Activated CD8-positive, alpha-beta T cell treated with anti-CD3 and anti-CD28 coated beads, Interleukin-2, amount 10 ng/mL, durations not matched to agents 7 days and 5 days (primary cell): ENCODE measurements at regions not wholly inside any gene's neighbourhood (a gene's known extent, or its start where the extent isn't known, plus 50 kb on each side); places are given as distances from the start of the nearest gene placed in this dataset.

Experiments used
- ATAC-seq: fragments of 150-1000 bp; cut with Tn5 transposase; one replicate; pipeline ENCODE4 v1.10.0; 2021; ENCODE audit warnings: moderate library complexity
- CTCF ChIA-PET: fragments of 350-600 bp; sonication (Branson Sonifier 250); formaldehyde crosslinking; loops from one replicate; lab custom pipeline; 2021; ENCODE audit warnings: antibody characterized with exemption; lab: Charles Lee
- POLR2A ChIA-PET: fragments of 350-600 bp; sonication (Branson Sonifier 250); formaldehyde crosslinking; loops from one replicate; lab custom pipeline; 2021; ENCODE audit warnings: antibody characterized with exemption; lab: Charles Lee
- DNase-seq: peaks from one replicate; pipeline ENCODE4 v3.0.0-alpha.2; 2020
- H3K27ac Mint-ChIP-seq: one replicate; pipeline ENCODE4 v1.8.0; 2021; ENCODE audit warnings: mild to moderate bottlenecking, mixed read lengths
- H3K27me3 Mint-ChIP-seq: one replicate; pipeline ENCODE4 v1.8.0; 2021; ENCODE audit warnings: low read depth, mixed read lengths
- H3K36me3 Mint-ChIP-seq: one replicate; pipeline ENCODE4 v1.8.0; 2021; ENCODE audit warnings: low read depth, mixed read lengths
- H3K4me1 Mint-ChIP-seq: one replicate; pipeline ENCODE4 v1.8.0; 2021; ENCODE audit warnings: low read depth, mixed read lengths
- H3K4me3 Mint-ChIP-seq: one replicate; pipeline ENCODE4 v1.8.0; 2021; ENCODE audit warnings: mild to moderate bottlenecking, mixed read lengths
- H3K9me3 Mint-ChIP-seq: one replicate; pipeline ENCODE4 v1.8.0; 2022; ENCODE audit warnings: mixed read lengths; ENCODE audit not compliant: insufficient read depth

DNA sequence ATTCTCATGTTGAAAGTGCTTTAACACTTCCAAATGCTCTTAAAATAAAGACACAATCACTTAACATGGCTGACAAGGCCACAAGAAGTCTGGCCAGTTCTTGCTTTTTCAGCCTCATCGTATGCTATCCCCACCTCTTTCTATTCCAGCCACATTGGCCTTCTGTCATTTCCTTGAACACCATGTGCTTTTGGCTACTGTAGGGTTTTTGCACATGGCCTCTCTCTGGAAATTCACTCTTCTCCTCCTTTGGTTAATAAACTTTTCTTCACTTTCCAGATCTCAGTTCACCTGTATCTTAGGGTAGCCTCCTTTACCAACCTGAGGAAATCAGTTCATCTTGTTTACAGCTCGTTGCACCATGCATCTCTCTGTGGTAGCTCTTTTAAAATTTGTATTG lies 450.5 kb upstream of the MEX3C start:
- Mint-ChIP-seq H3K4me3 (no peak overlapping the region), H3K9me3 (no peaks in the 10 kb centered on the region), H3K27ac (no peak overlapping the region), H3K36me3 (no peaks in the 10 kb centered on the region), H3K4me1 (no peaks in the 10 kb centered on the region), H3K27me3 (no peaks in the 10 kb centered on the region)
- DNase-seq (no peak), ATAC-seq (no peak)
- POLR2A ChIA-PET = no interaction called here
- CTCF ChIA-PET = no interaction called here

DNA sequence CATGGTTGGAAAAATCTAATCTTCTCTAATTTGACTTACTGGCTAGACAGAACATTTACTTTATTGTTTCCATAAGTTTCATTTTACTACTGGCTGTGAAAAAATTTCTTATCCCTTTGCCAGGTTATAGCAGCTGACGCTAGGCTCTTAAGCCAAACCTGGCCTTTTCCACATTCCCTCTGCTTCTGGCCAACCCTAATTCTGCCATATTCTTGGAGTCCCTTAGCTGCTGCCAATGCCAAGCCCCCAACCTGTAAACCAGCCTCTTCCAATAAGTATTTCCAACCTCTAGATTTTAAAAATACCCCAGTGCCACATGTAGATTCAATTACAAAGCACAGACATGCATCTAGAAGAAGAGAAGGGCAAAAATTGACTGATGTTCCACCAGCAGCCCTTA lies 452.3 kb upstream of the MEX3C start:
- CTCF ChIA-PET = interaction anchor here (1.6 kb wide), 1 partner anchor 19 kb away, joined by 3 read pairs; no protein-coding TSS in a partner anchor
- H3K4me3 Mint-ChIP-seq = no peak overlapping the region
- POLR2A ChIA-PET = no interaction called here
- DNase-seq (no peak), ATAC-seq (no peak)
- no peak overlapping the region for H3K27ac Mint-ChIP-seq
- no peaks in the 10 kb centered on the region for H3K36me3 Mint-ChIP-seq
- no peaks in the 10 kb centered on the region for H3K4me1 Mint-ChIP-seq
- no peaks in the 10 kb centered on the region for H3K27me3 Mint-ChIP-seq
- no peaks in the 10 kb centered on the region for H3K9me3 Mint-ChIP-seq

DNA sequence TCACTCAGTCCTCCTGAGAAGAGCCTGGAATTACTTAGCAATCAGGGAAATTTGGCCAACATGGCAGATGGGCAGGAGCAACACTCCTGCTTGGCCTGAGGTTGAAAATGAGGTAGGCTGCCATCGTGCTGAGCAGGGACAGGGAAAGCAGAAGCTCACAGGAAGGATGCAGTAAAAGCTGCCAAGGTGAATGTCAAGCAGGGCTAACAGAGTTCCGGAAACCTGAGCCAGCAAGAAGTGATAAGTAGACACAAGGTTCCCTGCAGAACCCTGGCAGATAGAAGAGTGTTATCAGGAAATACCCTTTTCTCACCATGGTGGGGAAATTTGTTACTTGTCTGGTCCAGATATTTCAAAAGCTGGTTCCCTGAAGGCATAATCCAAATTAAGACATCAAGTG lies 454.3 kb upstream of the MEX3C start:
- DNase-seq (no peak), ATAC-seq (no peak)
- POLR2A ChIA-PET = no interaction called here
- Mint-ChIP-seq H3K27me3 (peaks cover 3% of the 10 kb centered on the region), H3K4me3 (no peak overlapping the region), H3K4me1 (no peaks in the 10 kb centered on the region), H3K36me3 (no peaks in the 10 kb centered on the region), H3K27ac (no peak overlapping the region), H3K9me3 (no peaks in the 10 kb centered on the region)
- CTCF ChIA-PET = no interaction called here

DNA sequence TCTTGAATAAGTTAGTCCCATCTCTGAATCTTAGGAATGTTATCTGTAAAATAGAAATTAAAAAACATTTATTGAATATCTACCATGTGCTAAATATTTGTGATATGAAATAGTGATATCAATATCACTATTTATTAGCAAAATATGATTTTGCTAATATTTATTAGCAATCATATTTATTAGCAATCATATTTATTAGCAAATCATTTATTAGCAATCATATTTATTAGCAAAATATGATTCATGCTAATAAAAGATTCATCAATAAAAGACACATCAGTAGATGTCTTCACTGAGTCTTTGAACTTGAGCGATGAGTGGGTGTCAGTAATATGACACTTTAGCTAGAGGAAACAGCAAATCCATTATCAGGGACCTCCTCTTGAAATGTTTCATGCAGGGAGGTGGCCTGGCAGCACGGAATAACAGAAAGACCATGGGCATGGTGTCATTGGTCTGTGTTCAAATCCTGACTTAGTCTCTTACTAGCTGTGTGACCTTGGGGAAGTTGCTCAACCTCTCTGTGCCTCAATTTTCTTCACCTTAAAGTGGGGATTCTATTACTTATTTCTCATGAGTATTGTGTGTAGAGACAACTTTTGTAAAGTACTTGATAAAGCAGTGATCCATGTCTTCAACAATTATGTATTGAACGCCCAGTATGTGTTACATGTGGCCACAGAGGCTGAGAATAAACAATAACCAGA lies 456.2 kb upstream of the MEX3C start:
- ATAC-seq (no peak), DNase-seq (no peak)
- H3K4me3 Mint-ChIP-seq = no peak overlapping the region
- H3K27me3 Mint-ChIP-seq = peaks cover 3% of the 10 kb centered on the region
- H3K4me1 Mint-ChIP-seq = no peaks in the 10 kb centered on the region
- H3K36me3 Mint-ChIP-seq = no peaks in the 10 kb centered on the region
- no peak overlapping the region for H3K27ac Mint-ChIP-seq
- CTCF ChIA-PET = no interaction called here
- no peaks in the 10 kb centered on the region for H3K9me3 Mint-ChIP-seq
- POLR2A ChIA-PET = no interaction called here

DNA sequence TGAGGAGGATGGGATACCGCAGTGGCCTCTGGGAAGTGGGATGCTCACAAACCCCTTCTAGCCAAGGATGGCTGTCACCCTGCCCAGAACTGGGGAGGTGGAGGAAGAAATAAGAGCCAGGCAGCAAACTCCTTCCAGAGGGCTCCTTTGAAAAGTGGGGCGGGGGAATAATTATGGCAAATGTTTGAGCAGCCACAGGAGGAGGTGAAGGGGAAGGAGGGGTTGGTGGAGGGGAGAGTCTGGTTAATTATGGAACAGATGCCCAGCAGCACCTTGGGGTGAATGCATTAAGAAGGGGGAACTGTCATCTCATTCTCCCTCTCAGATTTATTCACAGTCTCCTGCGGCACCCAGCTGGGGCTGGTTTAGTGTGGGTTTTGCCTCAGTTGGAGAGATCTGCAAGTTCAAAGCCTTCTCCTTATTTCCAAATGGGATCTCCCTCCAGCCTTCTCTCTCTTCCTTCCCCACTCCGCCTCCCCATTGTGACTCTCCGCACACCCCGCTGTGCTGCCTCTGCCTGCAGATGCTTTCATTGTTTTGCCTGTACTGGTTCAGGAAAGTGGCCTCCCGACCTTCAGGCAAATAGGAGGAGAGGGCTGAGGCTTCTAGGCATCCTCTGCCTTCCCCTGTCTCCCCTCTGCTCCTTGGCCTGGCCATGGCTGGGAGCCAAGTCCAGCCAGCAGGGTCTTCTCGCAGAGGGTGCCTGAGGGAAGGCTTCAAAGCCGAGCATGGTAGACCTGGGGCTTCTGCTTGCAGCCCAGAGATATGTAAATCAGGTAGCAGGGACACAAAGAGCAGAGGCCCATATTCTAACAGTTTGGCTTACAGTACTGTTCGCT lies 457.2 kb upstream of the MEX3C start:
- POLR2A ChIA-PET = no interaction called here
- DNase-seq (no peak), ATAC-seq (no peak)
- Mint-ChIP-seq H3K4me1 (no peaks in the 10 kb centered on the region), H3K9me3 (no peaks in the 10 kb centered on the region), H3K36me3 (no peaks in the 10 kb centered on the region), H3K4me3 (no peak overlapping the region), H3K27me3 (peaks cover 3% of the 10 kb centered on the region), H3K27ac (no peak overlapping the region)
- CTCF ChIA-PET = no interaction called here

DNA sequence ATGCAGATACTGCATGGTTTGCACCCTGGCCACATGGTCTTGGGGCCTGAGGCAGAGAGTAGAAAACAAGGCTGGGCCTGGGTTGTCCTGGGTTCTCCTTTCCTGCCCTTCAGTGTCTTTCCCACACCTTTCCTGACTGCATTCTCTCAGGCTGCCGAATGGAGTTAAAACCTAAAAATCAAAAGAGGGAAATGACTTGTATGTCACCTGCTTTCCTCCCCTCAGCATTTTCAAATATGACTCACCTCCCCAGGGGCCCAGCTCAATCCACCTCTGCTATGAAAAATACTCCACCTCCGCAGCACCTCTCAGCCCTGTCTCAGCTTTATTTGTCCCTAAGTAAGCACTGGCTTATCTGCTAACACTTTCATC lies 457.8 kb upstream of the MEX3C start:
- ChIA-PET POLR2A (no interaction called here), CTCF (no interaction called here)
- no peaks in the 10 kb centered on the region for H3K36me3 Mint-ChIP-seq
- peaks cover 3% of the 10 kb centered on the region for H3K27me3 Mint-ChIP-seq
- no peaks in the 10 kb centered on the region for H3K9me3 Mint-ChIP-seq
- H3K27ac Mint-ChIP-seq = no peak overlapping the region
- no peak for DNase-seq
- H3K4me1 Mint-ChIP-seq = no peaks in the 10 kb centered on the region
- H3K4me3 Mint-ChIP-seq = no peak overlapping the region
- ATAC-seq = no peak

DNA sequence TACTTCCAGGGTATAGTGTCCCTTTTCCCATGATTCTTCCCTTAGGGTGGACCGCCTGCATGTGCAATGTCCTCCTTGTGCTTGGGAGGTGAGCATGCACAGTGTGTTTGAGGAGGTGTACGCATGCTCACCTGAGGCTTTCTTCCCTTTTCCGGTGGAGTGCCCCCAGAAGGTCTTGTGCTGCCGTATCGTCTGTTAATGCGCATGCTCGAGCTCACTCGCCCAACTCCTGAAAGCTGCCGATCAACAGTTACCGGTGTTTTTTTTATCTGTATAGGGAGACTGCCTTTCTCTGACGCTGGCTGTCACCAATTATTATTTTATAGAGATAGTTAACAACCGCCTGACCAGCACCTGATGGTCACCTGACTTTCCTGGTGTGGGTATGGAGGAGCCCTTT lies 458.8 kb upstream of the MEX3C start:
- Mint-ChIP-seq H3K4me3 (no peak overlapping the region), H3K27ac (no peak overlapping the region), H3K9me3 (no peaks in the 10 kb centered on the region), H3K4me1 (no peaks in the 10 kb centered on the region), H3K36me3 (no peaks in the 10 kb centered on the region), H3K27me3 (peaks cover 3% of the 10 kb centered on the region)
- DNase-seq = no peak
- CTCF ChIA-PET = no interaction called here
- POLR2A ChIA-PET = no interaction called here
- no peak for ATAC-seq

DNA sequence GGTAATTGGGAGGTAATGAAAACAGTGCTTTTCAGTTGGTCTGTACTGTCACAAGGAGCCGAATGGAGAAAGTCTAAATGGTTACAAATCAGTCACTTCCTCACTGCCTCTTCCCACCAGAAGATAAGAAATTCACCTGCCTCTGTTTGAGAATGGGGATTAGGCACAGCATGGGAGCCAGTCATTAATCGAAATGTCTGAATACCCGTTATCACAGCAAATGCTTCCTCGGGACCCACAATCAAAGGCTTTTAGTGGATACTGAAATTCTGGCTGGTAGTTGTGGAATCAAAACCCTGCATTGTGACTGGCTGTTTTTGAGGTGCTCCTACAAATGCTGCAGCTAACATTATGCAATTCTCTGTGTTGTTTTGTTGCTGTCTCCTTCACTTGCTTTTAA lies 461.0 kb upstream of the MEX3C start:
- ChIA-PET CTCF (no interaction called here), POLR2A (no interaction called here)
- DNase-seq = no peak
- Mint-ChIP-seq H3K27ac (no peak overlapping the region), H3K4me3 (no peak overlapping the region), H3K27me3 (peaks cover 3% of the 10 kb centered on the region), H3K4me1 (no peaks in the 10 kb centered on the region), H3K9me3 (no peaks in the 10 kb centered on the region), H3K36me3 (no peaks in the 10 kb centered on the region)
- ATAC-seq = no peak

DNA sequence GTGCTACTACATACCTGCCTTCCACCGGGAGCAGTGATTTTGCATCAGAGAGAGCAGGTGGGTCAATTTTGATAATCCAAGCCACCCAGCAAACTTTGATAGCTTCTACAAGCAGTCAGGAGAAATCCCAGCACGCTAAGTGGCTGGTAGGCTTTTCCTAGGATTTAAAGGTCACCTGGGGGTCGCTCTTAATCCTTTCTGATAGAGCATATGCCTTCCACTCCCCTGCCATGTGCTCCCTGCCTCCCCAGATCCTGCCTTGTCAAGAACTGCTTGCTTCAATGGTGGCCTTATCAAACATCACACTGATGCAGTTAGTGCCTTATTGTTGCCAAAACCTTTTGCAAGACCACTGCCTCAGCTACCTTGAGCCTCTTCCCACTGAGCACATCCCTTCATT lies 462.3 kb upstream of the MEX3C start:
- no peak for DNase-seq
- no peak overlapping the region for H3K27ac Mint-ChIP-seq
- peaks cover 3% of the 10 kb centered on the region for H3K27me3 Mint-ChIP-seq
- ChIA-PET POLR2A (no interaction called here), CTCF (interaction anchor here (0.6 kb wide), 1 partner anchor 1011 kb away, joined by 3 read pairs; no protein-coding TSS in a partner anchor)
- no peak for ATAC-seq
- no peaks in the 10 kb centered on the region for H3K9me3 Mint-ChIP-seq
- no peaks in the 10 kb centered on the region for H3K4me1 Mint-ChIP-seq
- H3K36me3 Mint-ChIP-seq = no peaks in the 10 kb centered on the region
- no peak overlapping the region for H3K4me3 Mint-ChIP-seq

DNA sequence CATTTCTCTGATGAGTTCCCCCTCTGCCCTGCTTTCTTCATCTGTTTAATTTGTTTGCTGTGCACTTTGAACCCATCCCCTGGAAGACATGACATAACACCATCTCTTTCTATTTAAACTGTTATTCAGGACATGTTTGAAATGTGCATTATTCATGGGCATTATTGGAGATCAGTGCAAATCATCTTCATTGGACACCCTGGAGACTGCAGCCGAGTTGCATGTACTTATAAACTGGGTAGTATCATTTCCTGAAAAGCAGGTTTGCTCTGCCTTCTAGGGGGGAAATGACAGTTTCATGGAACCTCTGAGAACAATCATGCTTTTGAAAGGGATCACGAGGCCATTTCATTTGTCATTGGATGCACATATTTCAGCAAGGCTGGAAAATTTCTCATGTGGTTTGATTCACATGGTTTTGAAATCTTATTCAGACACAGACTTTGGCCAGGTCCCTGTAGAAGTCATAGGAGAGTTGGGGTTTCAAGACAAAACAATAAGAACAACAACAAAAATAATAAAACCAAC lies 462.8 kb upstream of the MEX3C start:
- H3K27ac Mint-ChIP-seq = no peak overlapping the region
- ATAC-seq = no peak
- H3K36me3 Mint-ChIP-seq = no peaks in the 10 kb centered on the region

DNA sequence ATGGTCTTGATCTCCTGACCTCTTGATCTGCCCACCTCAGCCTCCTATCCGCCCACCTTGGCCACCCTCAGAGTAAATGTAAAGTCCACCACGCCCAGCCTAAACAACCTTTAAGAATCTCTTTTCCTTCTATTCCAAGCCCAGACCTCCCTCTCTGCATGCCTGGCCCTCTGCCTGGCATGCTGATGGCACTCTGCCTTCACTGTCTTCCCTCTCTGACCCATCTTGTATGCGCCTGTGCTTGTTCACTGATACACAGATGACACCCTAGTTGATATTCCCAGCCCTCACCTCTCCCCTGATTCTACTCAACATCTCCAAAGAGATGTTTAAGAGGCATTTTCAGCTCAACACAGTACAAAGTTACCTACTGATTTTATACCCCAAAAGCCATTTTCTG lies 466.8 kb upstream of the MEX3C start:
- H3K36me3 Mint-ChIP-seq = no peaks in the 10 kb centered on the region

More for the DNA sequence above, 462.8 kb upstream of the MEX3C start:
- CTCF ChIA-PET = interaction anchor here (0.6 kb wide), 1 partner anchor 1011 kb away, joined by 3 read pairs; no protein-coding TSS in a partner anchor
- Mint-ChIP-seq H3K4me1 (no peaks in the 10 kb centered on the region), H3K27me3 (peaks cover 3% of the 10 kb centered on the region), H3K4me3 (no peak overlapping the region), H3K9me3 (no peaks in the 10 kb centered on the region)
- POLR2A ChIA-PET = no interaction called here
- DNase-seq = no peak

DNA sequence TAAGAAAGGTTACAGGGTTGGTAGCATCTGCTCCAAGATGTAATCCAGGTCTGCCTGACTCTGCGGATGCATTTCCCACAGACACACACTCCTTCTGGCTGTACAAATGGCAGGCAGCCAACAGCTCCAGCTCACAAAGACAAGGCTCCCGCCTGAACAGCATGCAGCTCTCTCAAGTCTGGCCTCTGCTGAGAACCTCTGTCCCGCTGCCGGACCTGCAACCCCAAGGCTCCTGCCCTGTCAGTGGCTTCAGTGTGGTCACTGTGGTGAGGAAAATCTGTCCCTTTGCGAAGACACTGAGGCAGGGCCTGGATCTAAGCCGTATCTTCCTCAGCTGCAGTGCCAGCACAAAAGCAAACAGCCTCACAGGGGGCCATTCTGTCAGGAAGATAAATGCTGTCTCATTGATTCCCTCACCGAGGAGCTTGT lies 469.3 kb upstream of the MEX3C start:
- no peak overlapping the region for H3K4me3 Mint-ChIP-seq
- H3K36me3 Mint-ChIP-seq = no peaks in the 10 kb centered on the region
- CTCF ChIA-PET = no interaction called here
- no peak overlapping the region for H3K27ac Mint-ChIP-seq
- no peaks in the 10 kb centered on the region for H3K9me3 Mint-ChIP-seq
- POLR2A ChIA-PET = no interaction called here
- ATAC-seq (no peak), DNase-seq (no peak)
- no peaks in the 10 kb centered on the region for H3K27me3 Mint-ChIP-seq
- no peaks in the 10 kb centered on the region for H3K4me1 Mint-ChIP-seq

More for the DNA sequence above, 466.8 kb upstream of the MEX3C start:
- no peak overlapping the region for H3K4me3 Mint-ChIP-seq
- H3K27me3 Mint-ChIP-seq = no peaks in the 10 kb centered on the region
- DNase-seq (no peak), ATAC-seq (no peak)
- ChIA-PET CTCF (no interaction called here), POLR2A (no interaction called here)
- no peaks in the 10 kb centered on the region for H3K9me3 Mint-ChIP-seq
- no peaks in the 10 kb centered on the region for H3K4me1 Mint-ChIP-seq
- no peak overlapping the region for H3K27ac Mint-ChIP-seq
